Mucosa of gallbladder (tissue), 1 donor: ENCODE measurements at regions not wholly inside any gene's neighbourhood (a gene's known extent, or its start where the extent isn't known, plus 50 kb on each side); places are given as distances from the start of the nearest gene placed in this dataset.
A peak's percentile ranks its signal among the peaks of the same experiment; 100 is the strongest.

Experiments
- DNase-seq: peaks from one replicate; pipeline ENCODE4 v3.0.0-alpha.2; 2020; ENCODE audit warnings: low spot score
- donor health status: DM: no; HTN: no; CAD: no.

DNA sequence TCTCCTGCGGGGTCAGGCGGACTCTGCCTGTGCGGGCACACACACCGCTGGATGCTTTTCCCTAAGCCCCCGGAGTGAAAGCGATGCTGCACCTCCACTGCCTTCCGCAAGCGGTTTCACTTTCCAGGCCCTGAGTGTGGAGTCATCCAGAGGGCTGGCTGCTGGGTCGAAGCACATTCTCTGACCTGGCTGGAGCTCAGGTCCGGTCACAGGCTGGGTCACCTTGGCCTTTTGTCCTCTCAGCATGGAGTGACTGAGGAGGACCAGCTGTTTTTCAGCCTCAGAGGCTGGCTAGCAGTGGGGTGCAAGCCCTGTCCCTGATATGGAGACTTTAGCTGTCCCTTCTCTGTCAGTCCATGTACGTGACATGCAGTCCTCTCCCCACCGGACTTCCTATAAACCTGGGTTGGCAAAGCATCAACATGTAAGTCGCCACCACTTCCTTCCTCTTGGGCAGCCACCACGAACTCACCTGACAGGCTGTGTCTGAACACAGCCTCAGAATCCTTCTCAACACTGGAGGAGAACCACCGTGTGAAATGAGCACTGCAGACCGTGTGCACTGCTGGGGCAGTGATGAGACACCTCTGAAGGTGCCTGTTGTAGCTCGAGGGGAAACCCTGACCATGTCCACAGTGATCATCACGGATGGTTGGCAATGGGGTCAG, 51.3 kb downstream of the GADD45G start:
- no peak for DNase-seq

DNA sequence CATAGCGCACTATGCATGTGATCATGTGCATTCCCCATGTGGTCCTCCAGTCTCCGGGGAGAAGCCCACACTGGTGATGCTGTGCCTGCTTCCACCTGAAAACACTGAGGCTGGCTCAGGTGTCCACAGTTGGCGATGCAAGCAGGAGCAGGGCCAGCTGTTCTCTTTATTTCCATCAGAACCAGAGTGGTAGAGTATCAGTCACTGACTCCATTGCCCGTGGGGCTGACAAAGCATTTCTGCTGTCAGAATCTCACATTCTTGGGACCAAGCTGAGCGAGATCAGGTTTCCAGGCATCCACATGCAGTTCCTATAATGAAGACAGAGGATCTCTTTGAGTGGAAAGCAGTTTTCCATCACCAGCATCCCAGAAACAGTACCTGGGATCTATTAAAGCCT, 52.5 kb downstream of the GADD45G start:
- DNase-seq, result no peak

DNA sequence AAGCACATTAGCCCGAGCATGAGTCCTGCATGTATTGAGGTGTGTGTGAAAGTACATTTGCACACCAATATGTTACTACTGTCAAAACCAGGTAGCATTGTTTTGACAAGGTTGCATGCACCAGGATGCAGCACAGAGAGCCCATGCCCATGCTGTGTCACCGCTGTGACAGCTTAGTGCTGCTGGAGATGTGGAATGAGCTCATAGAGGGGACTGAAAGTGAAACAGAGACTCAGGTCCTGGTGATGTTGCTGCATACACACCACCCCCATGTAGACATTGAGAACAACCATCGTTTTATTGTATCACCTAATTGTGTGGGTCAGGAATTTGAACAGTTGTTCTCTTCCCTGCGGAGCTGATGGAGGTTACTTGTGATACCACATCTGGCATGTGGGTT, 53.0 kb downstream of the GADD45G start:
- DNase-seq, result no peak

DNA sequence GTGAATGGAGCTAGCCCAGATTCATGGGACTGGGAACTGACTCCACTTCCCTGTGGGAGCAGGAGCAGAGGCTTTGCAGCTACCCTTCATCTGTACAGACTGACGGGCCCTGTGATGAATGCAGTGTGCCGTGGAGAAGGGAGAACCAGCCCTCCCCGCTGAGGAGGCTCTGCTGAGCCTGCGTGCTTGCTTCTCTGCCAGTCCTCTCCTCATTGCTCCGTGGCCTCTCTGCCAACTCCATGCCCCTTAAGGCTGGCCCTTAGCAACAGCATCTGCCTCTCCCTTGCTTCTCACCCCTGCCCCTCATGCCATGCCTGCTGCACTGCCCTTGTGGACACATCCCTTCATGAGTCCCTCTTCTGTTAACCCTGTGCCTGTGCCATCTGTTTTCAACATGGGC, 53.6 kb downstream of the GADD45G start:
- DNase-seq, result no peak

DNA sequence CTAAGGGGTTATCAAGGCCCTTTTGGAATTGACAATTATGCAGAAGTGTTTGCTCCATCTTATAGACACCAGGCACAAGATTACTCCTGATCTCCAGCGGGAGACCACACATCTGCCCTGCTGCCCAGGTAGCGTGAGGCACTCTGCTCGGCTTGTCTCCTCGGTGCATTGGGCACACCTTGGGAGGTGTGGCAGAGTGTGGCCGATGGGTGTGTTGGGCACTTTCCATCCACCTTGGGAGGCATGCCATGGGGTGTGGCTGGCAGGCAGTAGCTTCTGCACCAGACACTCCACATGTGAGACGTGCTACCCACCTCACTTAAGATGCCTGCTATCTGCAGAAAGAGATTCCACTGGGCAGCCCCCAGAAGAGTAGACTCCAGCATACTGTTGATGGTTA, 54.1 kb downstream of the GADD45G start:
- peak; percentile 71 for DNase-seq

DNA sequence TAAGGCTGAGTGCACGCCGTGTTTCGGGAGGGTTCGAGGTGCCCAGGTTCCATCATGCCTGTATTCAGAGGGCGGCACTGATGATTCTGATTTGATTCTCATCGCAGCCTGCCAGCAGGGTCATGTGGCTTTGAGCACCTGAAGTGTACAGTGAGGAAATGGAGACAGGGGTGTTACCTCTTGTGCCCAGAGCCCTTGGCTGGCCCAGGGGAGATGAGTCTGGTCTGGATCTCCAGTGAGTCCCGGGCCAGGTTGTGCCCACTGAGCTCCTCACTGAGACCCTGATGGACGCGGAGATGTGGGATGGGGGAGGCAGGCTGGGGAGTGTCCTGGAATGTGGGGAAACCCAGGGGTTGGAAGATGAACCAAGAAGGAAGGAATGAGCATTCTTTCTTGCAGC, 54.7 kb downstream of the GADD45G start:
- no peak for DNase-seq

DNA sequence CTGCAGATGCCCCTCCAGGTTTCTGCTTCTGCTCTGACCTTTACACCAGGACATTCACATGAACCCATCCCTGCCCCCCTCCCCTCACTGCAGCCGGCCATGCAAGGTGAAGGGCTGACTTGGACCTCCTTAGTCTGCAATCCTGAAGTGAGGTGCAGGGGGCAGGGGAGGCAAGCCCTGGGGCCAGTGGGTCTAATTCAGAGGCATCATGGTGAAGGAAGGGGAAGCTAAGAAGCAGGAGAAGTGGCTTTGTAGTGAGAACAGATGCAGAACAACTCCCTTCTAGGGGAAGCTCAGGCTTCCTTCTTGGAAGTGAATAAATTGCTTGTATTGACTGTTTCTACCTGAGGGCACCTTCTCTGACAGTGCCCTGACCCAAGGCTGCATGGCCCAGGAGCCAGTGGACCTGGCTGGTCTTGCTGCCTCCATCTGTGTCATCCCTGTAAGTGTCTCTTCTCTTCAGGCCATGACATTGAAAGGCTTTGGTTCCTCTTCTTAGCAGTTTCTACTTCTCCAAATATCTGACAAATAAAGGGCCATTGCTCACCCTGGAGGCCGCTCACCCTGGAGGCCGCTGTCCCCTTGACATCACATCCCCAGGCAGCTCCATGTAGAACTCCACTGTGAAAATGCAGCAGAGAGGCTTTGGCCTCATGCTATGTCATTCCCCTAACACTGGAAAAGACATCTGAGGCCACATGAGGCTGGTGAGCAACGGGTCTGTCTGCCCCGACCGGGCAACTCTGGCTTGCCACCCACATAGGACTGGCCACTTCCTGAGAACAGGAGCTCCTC, 55.3 kb downstream of the GADD45G start:
- DNase-seq, result no peak

DNA sequence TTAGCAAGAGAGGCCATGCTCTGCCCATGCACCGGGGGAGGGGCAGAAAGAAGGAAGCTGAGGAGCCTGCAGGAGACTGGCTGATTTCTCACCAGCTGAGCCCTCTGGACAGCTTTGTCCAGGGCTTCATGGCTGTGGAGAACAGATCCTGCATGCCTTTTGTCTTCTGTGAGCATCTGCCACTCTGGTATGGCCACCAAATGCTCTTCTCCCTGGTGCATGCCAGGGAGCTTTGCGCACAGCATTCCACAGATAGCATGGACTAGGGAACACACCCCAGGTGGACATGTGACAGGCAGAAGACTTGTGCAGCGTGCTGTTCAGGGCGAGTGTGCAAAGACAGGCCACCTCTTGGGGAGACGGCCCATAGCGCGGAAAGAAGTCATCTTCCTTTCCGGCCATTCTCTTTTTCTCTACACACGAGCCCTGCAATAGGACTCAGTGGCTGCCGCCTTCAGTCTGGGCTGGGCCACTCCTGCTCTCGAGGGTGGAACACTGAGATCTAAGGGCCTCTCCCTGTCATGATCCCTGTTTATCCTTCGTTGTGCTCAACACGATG, 56.7 kb downstream of the GADD45G start:
- peak; percentile 80 for DNase-seq

DNA sequence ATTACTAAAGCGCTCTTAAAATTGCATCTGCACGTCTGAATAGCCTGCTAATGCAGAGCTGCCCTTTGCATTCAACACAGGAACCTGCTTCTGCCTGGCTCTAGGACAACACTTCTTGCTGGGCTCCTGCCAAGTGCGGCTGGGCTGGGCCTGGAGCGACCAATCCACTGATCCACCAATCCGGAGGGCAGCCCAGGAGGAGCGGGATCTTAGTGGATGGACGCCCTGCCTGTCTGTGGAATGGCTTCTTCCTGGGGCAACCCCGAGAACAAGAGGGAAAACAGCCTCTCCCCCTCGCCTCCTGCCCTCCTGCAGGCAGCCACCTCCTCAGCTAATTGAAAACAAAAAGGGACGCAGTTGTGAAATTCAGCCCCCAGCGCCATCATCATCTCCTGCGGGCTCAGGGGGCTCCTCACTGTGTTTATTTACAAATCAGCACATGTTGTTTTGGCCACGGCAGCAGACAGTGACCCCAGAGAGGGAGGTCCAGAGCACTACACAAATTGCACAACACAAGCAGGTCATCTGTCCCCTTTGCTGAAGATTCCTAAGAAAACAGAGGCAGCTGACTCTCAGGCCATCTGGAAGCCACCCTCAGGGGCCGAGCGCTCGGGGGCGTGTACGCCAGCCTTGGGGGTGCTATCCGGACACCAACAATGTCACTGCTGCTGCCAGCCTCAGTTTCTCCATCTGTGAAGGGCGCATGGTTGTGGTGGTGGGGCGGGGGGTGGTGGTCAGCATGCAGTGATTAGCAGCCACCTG, 57.3 kb downstream of the GADD45G start:
- DNase-seq, result peak; percentile 99

DNA sequence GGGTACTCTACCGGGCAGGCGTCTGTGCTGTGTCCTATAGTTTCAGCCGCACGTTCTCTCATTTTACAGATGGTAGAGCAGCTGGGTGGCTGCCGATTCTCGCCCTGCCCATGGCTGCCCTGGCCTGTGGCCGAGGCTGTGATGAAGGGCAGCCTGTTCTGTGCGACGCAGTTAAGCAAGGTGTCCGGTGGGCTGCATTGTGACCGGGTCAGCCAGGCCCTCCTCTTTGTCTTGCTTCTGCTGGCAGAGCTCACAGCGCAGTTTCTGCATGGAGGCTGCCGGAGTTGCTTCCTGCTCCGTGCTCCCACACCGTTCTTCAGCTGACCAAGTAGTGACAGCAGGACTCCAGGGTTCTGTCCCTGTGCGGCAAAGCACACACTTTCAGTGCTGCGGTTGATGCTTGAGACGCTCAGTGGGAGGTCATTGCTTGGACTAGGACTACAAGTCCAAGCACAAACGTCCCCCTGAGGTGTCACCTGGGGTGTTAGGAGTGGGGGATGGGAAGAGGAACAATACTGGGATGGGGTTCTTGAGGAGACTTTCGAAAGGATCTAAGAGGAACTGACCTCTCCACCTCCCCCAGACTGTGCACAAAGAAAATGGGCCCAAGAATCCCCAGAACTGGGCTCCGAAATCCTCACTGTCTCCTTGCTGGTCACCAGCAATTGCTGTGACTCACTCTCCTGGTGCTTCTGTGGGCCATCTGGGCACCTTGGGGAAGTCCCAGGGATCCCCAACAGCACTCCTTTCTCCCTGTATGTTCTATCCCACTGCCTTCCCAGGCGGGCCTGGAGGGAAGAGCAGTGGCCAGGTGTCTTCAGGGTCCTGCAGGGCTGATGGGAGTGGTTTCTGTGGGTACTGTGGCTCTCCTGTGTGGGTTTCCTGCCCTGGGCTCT, 58.2 kb downstream of the GADD45G start:
- DNase-seq, result no peak

DNA sequence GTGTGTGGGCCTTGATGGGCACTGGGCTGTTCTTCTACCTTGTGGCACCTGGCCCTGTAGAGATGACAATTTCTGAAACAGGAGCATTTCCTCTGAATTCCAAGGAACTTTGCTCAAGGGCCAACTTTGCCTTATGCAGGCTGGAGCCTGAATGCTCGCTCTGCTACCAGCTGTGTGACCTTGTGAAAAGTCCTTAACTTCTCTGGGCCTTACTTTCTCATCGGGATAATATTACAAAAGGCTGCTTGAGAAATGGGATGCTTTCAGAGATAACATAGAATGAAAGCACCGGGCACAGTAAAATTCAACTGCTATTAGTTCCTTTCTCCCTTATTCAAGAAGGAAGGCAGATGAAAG, 58.8 kb downstream of the GADD45G start:
- DNase-seq, result no peak

DNA sequence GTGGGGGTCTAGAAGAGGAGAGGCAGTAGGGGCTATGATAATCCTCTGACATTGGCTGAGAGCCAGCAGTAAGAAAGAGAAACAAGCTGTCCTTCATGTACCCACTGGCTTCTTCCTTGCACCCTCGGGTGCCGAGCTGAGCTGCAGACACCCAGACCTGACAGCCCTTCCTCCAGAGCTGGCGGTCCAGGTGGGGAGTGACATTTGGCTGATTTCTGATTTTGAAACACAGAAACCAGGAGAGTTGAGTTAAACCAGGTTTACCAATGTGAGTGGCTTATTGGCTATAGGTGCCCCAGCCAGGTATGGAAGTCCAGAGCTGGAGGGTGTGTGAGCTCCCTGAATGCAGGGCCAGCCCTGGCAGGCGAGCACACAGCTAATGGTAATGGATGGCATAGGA, 59.2 kb downstream of the GADD45G start:
- DNase-seq, result no peak

DNA sequence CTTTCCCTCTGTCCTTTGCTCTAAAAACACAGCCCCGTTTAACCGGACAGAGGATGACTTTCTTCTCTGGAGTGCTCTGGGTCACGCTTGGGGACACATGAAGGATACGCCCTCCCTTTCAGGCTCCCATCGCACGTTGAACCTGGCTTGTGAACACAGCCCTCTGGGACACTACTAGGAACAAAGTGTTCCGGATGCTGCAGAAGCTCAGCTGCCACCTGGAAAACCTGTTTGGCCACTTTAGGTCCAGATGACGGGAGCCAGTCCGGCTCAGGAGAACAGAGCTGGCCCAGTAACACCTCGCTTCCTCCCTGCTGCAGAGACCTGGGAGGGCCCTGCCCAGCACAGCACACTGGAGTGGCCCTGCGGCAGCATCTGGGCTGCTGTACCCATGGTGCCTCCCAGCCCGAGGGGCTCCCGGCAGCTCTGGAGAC, 60.1 kb downstream of the GADD45G start:
- peak; percentile 91 for DNase-seq

DNA sequence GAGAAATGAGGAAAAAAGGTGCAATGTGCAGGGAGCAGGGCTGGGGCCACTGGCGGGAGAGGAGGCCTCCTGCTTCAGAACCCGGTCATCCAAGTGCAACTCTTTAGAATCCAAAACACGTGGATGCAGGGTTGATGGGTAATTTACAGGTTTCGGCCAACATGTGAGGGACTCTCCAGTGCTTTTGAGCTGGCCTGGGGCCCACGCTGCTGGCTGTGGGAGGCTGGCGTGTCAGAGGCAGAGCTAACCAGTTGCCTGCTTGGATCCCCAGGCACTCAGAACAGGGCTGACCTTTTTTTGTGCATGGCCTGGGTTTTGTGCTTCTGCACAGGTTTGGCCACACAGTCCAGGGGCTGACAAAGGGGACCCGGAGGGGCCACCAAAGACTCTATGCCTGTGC, 61.6 kb downstream of the GADD45G start:
- no peak for DNase-seq

DNA sequence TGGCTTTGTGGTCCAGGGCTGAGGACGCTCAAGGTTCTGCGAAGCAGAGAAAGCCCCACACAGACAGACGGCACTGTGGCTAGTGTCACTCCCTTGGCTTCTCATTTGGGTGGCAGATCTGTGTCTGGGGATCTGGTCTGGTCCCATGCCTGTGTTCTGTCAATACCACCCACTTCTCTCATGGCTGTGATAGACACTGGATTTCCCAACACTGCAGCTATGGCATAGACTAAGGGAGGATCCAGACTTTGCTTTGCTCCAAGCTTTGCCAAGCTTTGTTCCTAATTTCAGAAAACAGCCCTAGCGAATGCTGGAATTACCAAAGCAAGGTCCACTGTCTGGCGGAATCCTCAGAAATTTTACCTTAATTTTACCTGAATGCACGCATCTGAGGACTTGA, 62.1 kb downstream of the GADD45G start:
- DNase-seq, result no peak

DNA sequence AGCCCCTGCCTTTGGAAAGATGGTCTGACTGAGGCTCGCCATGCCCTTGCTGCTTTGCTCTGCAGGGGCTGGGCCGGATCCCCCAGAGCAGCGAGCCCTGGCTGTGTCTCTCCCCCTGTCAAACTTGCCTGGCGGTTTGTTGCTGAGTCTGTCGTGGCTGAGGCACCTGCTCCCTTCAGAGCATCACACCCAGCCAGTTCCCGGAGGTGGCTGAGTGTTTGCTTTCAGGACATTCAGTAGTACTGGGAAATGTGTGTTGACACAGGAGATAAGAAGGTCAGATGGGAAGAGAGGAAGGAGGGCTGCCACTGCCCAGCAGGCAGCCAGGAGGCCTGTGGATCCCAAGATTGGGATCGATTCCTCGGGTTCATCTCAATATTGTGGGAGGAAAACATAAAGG, 62.9 kb downstream of the GADD45G start:
- peak; percentile 73 for DNase-seq

DNA sequence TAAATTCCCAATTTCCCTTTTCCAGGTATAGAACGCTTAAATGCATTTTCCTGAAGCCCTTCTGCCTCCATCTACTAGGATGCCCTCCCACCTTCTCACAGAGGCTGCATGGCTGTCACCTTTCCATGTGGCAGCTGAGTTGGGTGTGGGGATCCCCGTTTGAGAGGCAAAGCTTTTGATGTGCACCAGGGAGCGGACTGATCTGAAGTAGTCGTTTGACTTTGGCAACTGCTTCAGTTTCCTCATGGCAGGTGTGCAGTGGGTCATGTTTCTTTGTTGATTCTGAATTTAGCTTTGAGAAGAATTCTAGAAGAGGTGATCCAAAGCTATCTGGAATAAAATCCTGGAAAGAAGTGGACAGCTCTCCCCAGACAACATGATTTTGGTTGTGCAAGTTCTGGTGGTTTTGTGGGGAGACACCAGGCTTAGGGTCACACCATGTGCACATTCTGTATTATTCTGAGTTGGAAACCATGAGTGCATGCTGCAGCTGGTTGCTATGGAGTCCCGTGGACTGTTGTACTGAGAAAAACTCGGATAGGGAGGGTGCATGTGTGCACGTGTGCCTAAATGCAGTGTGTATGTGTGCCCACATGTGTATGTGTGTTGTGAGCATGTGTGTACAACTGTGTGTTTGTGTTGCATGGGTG, 63.5 kb downstream of the GADD45G start:
- DNase-seq, result no peak

DNA sequence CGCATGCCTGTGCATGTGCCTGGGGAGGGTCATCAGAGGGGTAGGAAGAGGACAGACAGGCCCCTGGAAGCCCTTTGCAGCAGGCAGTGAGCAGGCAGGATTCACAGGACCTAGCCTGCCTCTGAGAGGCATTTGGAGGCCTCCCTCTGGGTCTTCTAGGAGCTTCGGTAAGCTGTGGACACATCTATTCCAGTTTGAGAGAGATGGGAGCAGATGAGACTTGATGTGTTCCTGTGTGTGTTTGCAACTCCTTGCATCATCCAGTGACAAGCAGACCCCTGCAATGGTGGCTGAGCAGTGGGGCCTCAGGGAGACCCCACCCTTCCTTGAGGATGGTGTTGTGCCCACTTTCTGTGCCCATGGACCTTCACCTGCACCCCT, 64.0 kb downstream of the GADD45G start:
- no peak for DNase-seq

DNA sequence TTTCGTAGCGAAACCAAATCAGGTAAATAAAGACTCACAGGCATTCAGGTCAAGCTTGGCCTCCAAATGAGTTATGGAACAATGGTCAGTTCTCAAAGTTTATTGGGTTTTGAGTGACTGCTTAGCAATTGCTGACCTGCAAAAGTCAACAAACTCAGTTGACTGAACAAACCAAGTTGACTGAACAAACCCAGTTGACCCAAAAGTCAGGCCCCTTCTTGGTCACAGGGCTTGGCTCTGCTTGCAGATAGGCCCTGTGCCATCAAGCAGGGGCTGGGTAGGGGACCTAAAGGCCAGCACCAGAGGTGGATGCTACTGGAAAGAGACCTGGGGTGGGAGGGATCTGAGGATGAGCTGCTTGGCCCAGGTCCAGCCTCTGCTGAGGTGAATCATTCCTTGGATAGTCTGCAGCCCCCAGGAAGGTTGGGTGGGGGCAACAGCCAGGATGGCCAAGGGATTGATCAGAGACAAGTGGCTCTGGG, 64.6 kb downstream of the GADD45G start:
- DNase-seq, result peak; percentile 58

DNA sequence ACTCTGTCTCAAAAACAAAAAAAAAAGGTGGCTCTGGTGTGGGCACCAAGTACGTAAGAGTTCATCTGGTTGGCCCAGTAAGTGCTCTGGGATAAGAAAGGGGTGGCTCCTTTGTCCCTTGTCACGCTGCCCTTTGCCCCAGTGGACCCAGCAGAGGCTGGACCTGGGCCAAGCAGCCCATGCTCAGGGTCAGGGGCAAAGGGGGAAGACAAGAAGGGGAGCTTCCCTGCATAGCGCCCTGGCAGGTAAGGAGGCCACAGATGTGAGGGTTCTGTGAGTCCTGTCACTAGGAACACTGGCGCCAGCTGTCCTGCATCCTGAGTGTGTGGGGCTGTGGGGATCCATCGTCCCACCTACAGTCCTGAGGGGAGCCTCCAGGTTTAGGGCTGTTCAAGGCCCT, 65.3 kb downstream of the GADD45G start:
- DNase-seq, result no peak
